K562 (cell line): ENCODE measurements at regions not wholly inside any gene's neighbourhood (a gene's known extent, or its start where the extent isn't known, plus 50 kb on each side); places are given as distances from the start of the nearest gene placed in this dataset.

Experiments
- ATAC-seq: fragments of 200-7000 bp; cut with Tn5 transposase; 3 replicates; pipeline ENCODE4 v1.9.1; 2020; ENCODE audit warnings: moderate library complexity
- BruUV-seq: library from RNA; stranded (reverse); fragments of 400-500 nt; replicated peaks from 2 replicates; lab custom pipeline; 2021; lab: Mats Ljungman, UMichigan
- CTCF ChIA-PET: fragments of 300-600 bp; formaldehyde crosslinking; extraction: SDS; loops from one replicate; lab custom pipeline; 2021; ENCODE audit warnings: low intra/inter-chr PET ratio; lab: Yijun Ruan, JAX
- POLR2A ChIA-PET: fragments of 300-600, 350-650 bp; sonication (Branson Sonifier 250); formaldehyde crosslinking; extraction: SDS; loops from one replicate; lab custom pipeline; 2021; ENCODE audit warnings: antibody characterized with exemption, inconsistent platforms; lab: Yijun Ruan, JAX
- DNase-seq, 4 experiments: peaks; one replicate each; pipeline versions ENCODE4 v3.0.0 to v3.0.0-alpha.2; 2011 to 2018; ENCODE audit warnings: low spot score in 3 of 4, mixed read lengths in 3 of 4; ENCODE audit errors: extremely low read depth in 1 of 4
- FAIRE-seq: peaks from 2 replicates; lab custom pipeline; 2011; peaks lifted over from hg19 to GRCh38; lab: Jason Lieb, UNC
- H2AFZ ChIP-seq: 2 replicates; pipeline ENCODE4 v1.6.0; 2011; ENCODE audit warnings: low read depth, low read length, control low read depth, inconsistent platforms
- H3K27ac ChIP-seq: fragments of 200-600 bp; 3 replicates; pipeline ENCODE4 v1.8.0; 2011; ENCODE audit warnings: low read depth, mild to moderate bottlenecking, control low read depth, inconsistent platforms, low read length, moderate library complexity, mixed read lengths; ENCODE audit errors: extremely low read depth
- H3K27me3 ChIP-seq, 2 experiments: fragments of 300-600 bp in 1 of 2; 2 replicates in 1 of 2; 3 replicates in 1 of 2; pipeline versions ENCODE4 v1.6.0 to v1.8.0; 2011; ENCODE audit warnings: inconsistent platforms in 2 of 2, low read length in 2 of 2, mild to moderate bottlenecking in 1 of 2, mixed read lengths in 1 of 2, moderate library complexity in 1 of 2; ENCODE audit not compliant: control insufficient read depth in 2 of 2, insufficient read depth in 2 of 2
- H3K36me3 ChIP-seq: fragments of 300-600 bp; 3 replicates; pipeline ENCODE4 v1.8.0; 2011; ENCODE audit warnings: mild to moderate bottlenecking, low read length, inconsistent platforms; ENCODE audit not compliant: control insufficient read depth, insufficient read depth
- H3K4me1 ChIP-seq, 2 experiments: fragments of 200-600 bp in 1 of 2; replicated peaks in 1 of 2; 2 replicates in 1 of 2; 3 replicates in 1 of 2; pipeline versions ENCODE4 v1.5.1 to v1.8.0; 2011; ENCODE audit warnings: inconsistent platforms in 2 of 2, low read length in 2 of 2, mild to moderate bottlenecking in 1 of 2, mixed read lengths in 1 of 2, moderate library complexity in 1 of 2; ENCODE audit not compliant: control insufficient read depth in 2 of 2, insufficient read depth in 2 of 2
- H3K4me2 ChIP-seq: 2 replicates; pipeline ENCODE4 v1.6.1; 2011; ENCODE audit warnings: low read length, control low read depth, inconsistent platforms, mixed read lengths; ENCODE audit not compliant: insufficient read depth
- H3K4me3 ChIP-seq: fragments of 200-600 bp; sonication (generic), shearing (Covaris generic); 2 replicates; pipeline ENCODE4 v1.5.1; 2016; ENCODE audit warnings: control low read depth, inconsistent platforms
- H3K79me2 ChIP-seq: fragments of 200-600 bp; 3 replicates; pipeline ENCODE4 v1.8.0; 2011; ENCODE audit warnings: low read length, inconsistent platforms; ENCODE audit not compliant: control insufficient read depth, insufficient read depth
- H3K9ac ChIP-seq, 2 experiments: 2 replicates each; pipeline versions ENCODE4 v1.6.0 to v1.6.1; 2011; ENCODE audit warnings: low read depth in 2 of 2, low read length in 2 of 2, control low read depth in 1 of 2, inconsistent platforms in 1 of 2, mild to moderate bottlenecking in 1 of 2, mixed read lengths in 1 of 2; ENCODE audit not compliant: insufficient read depth in 1 of 2
- H3K9me1 ChIP-seq: one replicate; pipeline ENCODE4 v1.6.0; 2011; ENCODE audit warnings: inconsistent platforms, mild to moderate bottlenecking, low read length, moderate library complexity; ENCODE audit not compliant: control insufficient read depth, insufficient read depth
- H3K9me3 ChIP-seq: replicated peaks from 2 replicates; pipeline ENCODE4 v1.5.1; 2011; ENCODE audit warnings: low read depth, low read length, inconsistent platforms; ENCODE audit not compliant: control insufficient read depth, insufficient read depth
- H4K20me1 ChIP-seq: replicated peaks from 2 replicates; pipeline ENCODE4 v1.6.1; 2011; ENCODE audit warnings: low read length, inconsistent platforms, mixed read lengths; ENCODE audit not compliant: control insufficient read depth, insufficient read depth
- ATF2 ChIP-seq: sonication (generic); formaldehyde crosslinking; IDR thresholded peaks from 2 replicates; pipeline ENCODE4 v1.8.1; 2022; ENCODE audit warnings: missing genetic modification reagents
- CHAMP1 ChIP-seq: fragments of 450-650 bp; IDR thresholded peaks from 2 replicates; pipeline ENCODE4 v1.6.1; 2016; ENCODE audit warnings: mild to moderate bottlenecking
- CREB1 ChIP-seq, 2 experiments: sonication (generic) in 1 of 2; formaldehyde crosslinking in 1 of 2; IDR thresholded peaks; 2 replicates each; pipeline versions ENCODE4 v1.6.1 to v1.8.0; 2012 to 2022; ENCODE audit warnings: inconsistent platforms in 1 of 2, mild to moderate bottlenecking in 1 of 2, missing genetic modification reagents in 1 of 2, moderate library complexity in 1 of 2
- EP400 ChIP-seq: fragments of 450-650 bp; IDR thresholded peaks from 2 replicates; pipeline ENCODE4 v1.6.1; 2017; ENCODE audit warnings: antibody characterized with exemption, mild to moderate bottlenecking, moderate library complexity
- GTF2B ChIP-seq: IDR thresholded peaks from 2 replicates; pipeline ENCODE4 v1.6.1; 2011; ENCODE audit not compliant: insufficient read length; ENCODE audit errors: extremely low read depth
- MCM7 ChIP-seq, 2 experiments: fragments of 450-650 bp; IDR thresholded peaks; 2 replicates each; pipeline ENCODE4 v1.6.1; 2016 to 2018
- NFE2L1 ChIP-seq: fragments of 450-650 bp; IDR thresholded peaks from 2 replicates; pipeline ENCODE4 v1.6.1; 2016; ENCODE audit warnings: missing genetic modification characterization, low read depth, mild to moderate bottlenecking, missing compliant biosample characterization, moderate library complexity, borderline replicate concordance
- NR2C2 ChIP-seq, 2 experiments: fragments of 200-800 bp in 1 of 2; sonication (Bioruptor generic) in 1 of 2; sonication (generic) in 1 of 2; formaldehyde crosslinking in 1 of 2; IDR thresholded peaks; 2 replicates each; pipeline versions ENCODE4 v1.6.1 to v1.8.0; 2016 to 2022; ENCODE audit warnings: mild to moderate bottlenecking in 1 of 2, missing compliant biosample characterization in 1 of 2, missing genetic modification characterization in 1 of 2, missing genetic modification reagents in 1 of 2
- PHB2 ChIP-seq: fragments of 450-650 bp; IDR thresholded peaks from 2 replicates; pipeline ENCODE4 v1.6.1; 2017; ENCODE audit warnings: low read depth
- SMARCB1 ChIP-seq: IDR thresholded peaks from 2 replicates; pipeline ENCODE4 v1.6.1; 2011; ENCODE audit warnings: improper control_type of control experiment, low read depth; ENCODE audit not compliant: insufficient read length
- STAG1 ChIP-seq: sonication (generic); formaldehyde crosslinking; IDR thresholded peaks from 2 replicates; pipeline ENCODE4 v1.5.0; 2020; ENCODE audit warnings: missing genetic modification reagents, borderline replicate concordance
- TCF15 ChIP-seq: fragments of 250-450 bp; sonication (Bioruptor Pico); IDR thresholded peaks from 2 replicates; pipeline ENCODE4 v1.8.0; 2022; ENCODE audit warnings: moderate library complexity, mild to moderate bottlenecking, inconsistent platforms
- ZBTB1 ChIP-seq: sonication (generic); formaldehyde crosslinking; IDR thresholded peaks from 2 replicates; pipeline ENCODE4 v1.8.1; 2023; ENCODE audit warnings: missing genetic modification reagents, low read depth, mild to moderate bottlenecking, borderline replicate concordance
- ZNF280B ChIP-seq: fragments of 250-450 bp; sonication (Bioruptor Pico); IDR thresholded peaks from 2 replicates; pipeline ENCODE4 v1.5.1; 2021; ENCODE audit warnings: mild to moderate bottlenecking
- ZNF57 ChIP-seq: fragments of 450-650 bp; formaldehyde crosslinking; IDR thresholded peaks from 2 replicates; pipeline ENCODE4 v1.4.0; 2020; ENCODE audit warnings: mild to moderate bottlenecking, moderate library complexity
- WGBS: fragments of 100-300 bp; shearing (Covaris generic); methylation state at CpG from one replicate; pipeline ENCODE4 v1.1.6; 2016; ENCODE audit warnings: low coverage, mixed read lengths; ENCODE audit not compliant: insufficient coverage; ENCODE audit errors: missing lambda C conversion rate; 5-methylcytosine and 5-hydroxymethylcytosine counted together
- in situ Hi-C: fragments of 300-500 bp; cut with MboI; formaldehyde crosslinking; loops from 4 replicates; pipeline ENCODE4 v1.15.0; 2018; ENCODE audit warnings: inconsistent platforms, mixed read lengths
- intact Hi-C: fragments of 100-400 bp; cut with micrococcal nuclease; formaldehyde crosslinking; loops from 2 replicates; pipeline ENCODE4 v1.14.2; 2022

GRCh38 chr7:14047709-14048399, 58.4 kb upstream of the ETV1 start:
- ATAC-seq: peak; percentile 55
- Histone ChIP-seq H2AFZ (no peak overlapping the region), H3K4me3 (no peak overlapping the region)
- TF ChIP-seq CREB1 (IDR thresholded peaks at IDR 0.05): no peak
- no peak for TF ChIP-seq CREB1 (CRISPR knock-in tag; IDR thresholded peaks at IDR 0.05)
- TF ChIP-seq ZBTB1: no peak
- TF ChIP-seq NFE2L1: no peak
- no peak for TF ChIP-seq TCF15 (CRISPR knock-in tag)
- no peak for TF ChIP-seq ZNF280B
- no peak for TF ChIP-seq EP400
- no peak for TF ChIP-seq ZNF57 (CRISPR knock-in tag)
- TF ChIP-seq GTF2B: no peak
- TF ChIP-seq MCM7 (IDR thresholded peaks at IDR 0.05): no peak
- TF ChIP-seq ATF2 (CRISPR knock-in tag): no peak
- TF ChIP-seq SMARCB1: no peak
- no peak for TF ChIP-seq NR2C2 (CRISPR knock-in tag; IDR thresholded peaks at IDR 0.05)
- no peak for TF ChIP-seq NR2C2 (tag; IDR thresholded peaks at IDR 0.05)
- TF ChIP-seq PHB2: no peak
- TF ChIP-seq STAG1 (CRISPR knock-in tag): no peak
- peak; percentile 94 for TF ChIP-seq CHAMP1

More at GRCh38 chr7:14047709-14048399, 58.4 kb upstream of the ETV1 start:
- peak in 2 of 4 experiments; percentile 7 to 14 for DNase-seq
- Histone ChIP-seq H3K79me2 (no peaks in the 10 kb centered on the region), H3K27ac (no peak overlapping the region), H3K9me3 (no peaks in the 10 kb centered on the region; the same call in 1 of the 2 replicates), H4K20me1 (no peaks in the 10 kb centered on the region), H3K4me2 (no peak overlapping the region), H3K9me1 (no peaks in the 10 kb centered on the region), H3K4me1 (no peaks in the 10 kb centered on the region), H3K36me3 (no peaks in the 10 kb centered on the region; the same call in 2 of the 3 replicates), H3K9ac (no peak overlapping the region), H3K27me3 (no peaks in the 10 kb centered on the region)
- ChIA-PET CTCF (no interaction called here), POLR2A (no interaction called here)
- intact Hi-C loops (no loop called here), in situ Hi-C loops (no loop called here)
- FAIRE-seq: no peak
- 47% methylated on average over 5 of the region's 5 CpGs for WGBS
- BruUV-seq: no TSS peak
